SU-DHL-6 (cell line): ENCODE measurements at regions not wholly inside any gene's neighbourhood (a gene's known extent, or its start where the extent isn't known, plus 50 kb on each side); places are given as distances from the start of the nearest gene placed in this dataset.

Experiments used
- H2AFZ ChIP-seq: fragments of 200-600 bp; sonication (generic); 2 replicates; pipeline ENCODE4 v1.6.1; 2014; ENCODE audit warnings: low read depth, mild to moderate bottlenecking, moderate library complexity, mixed read lengths, antibody characterized with exemption, low read length; ENCODE audit not compliant: severe bottlenecking
- H3F3A ChIP-seq: fragments of 200-600 bp; shearing (Covaris generic); 2 replicates; pipeline ENCODE4 v1.6.0; 2016; ENCODE audit warnings: antibody characterized with exemption, mild to moderate bottlenecking; ENCODE audit not compliant: insufficient read depth
- H3K27ac ChIP-seq: fragments of 200-600 bp; sonication (generic); 2 replicates; pipeline ENCODE4 v1.5.1; 2016; ENCODE audit warnings: low read depth, mild to moderate bottlenecking, low read length, moderate library complexity, mixed read lengths
- H3K27me3 ChIP-seq: fragments of 200-600 bp; sonication (generic), shearing (Covaris generic); 2 replicates; pipeline ENCODE4 v1.6.0; 2014; ENCODE audit warnings: mild to moderate bottlenecking, low read length
- H3K36me3 ChIP-seq: fragments of 200-600 bp; sonication (generic); 2 replicates; pipeline ENCODE4 v1.6.1; 2014; ENCODE audit warnings: mild to moderate bottlenecking, low read length, mixed read lengths
- H3K4me2 ChIP-seq: fragments of 300-600, 200-600 bp; shearing (Covaris generic), sonication (generic); 2 replicates; pipeline ENCODE4 v1.6.0; 2014; ENCODE audit warnings: low read length, low read depth, mild to moderate bottlenecking; ENCODE audit not compliant: poor library complexity, severe bottlenecking
- H3K4me3 ChIP-seq: fragments of 200-600 bp; sonication (generic); 2 replicates; pipeline ENCODE4 v1.5.1; 2014; ENCODE audit warnings: antibody characterized with exemption, low read length, mild to moderate bottlenecking, mixed read lengths; ENCODE audit not compliant: insufficient read depth, poor library complexity, severe bottlenecking
- H3K79me2 ChIP-seq: fragments of 200-600 bp; sonication (generic); 2 replicates; pipeline ENCODE4 v1.6.1; 2014; ENCODE audit warnings: mild to moderate bottlenecking, low read length, moderate library complexity; ENCODE audit not compliant: insufficient read depth
- H3K9ac ChIP-seq: fragments of 200-600 bp; sonication (generic); 2 replicates; pipeline ENCODE4 v1.7.0; 2014; ENCODE audit warnings: mild to moderate bottlenecking, low read length
- H3K9me2 ChIP-seq: fragments of 200-600 bp; sonication (generic); replicated peaks from 2 replicates; pipeline ENCODE4 v1.6.1; 2014; ENCODE audit warnings: low read length; ENCODE audit not compliant: insufficient read depth
- H3K9me3 ChIP-seq: fragments of 200-600 bp; sonication (generic); 2 replicates; pipeline ENCODE4 v1.6.1; 2014; ENCODE audit warnings: low read length, mixed read lengths; ENCODE audit not compliant: insufficient read depth
- H4K20me1 ChIP-seq: fragments of 200-600 bp; sonication (generic); 2 replicates; pipeline ENCODE4 v1.6.1; 2014; ENCODE audit warnings: low read depth, mild to moderate bottlenecking, antibody characterized with exemption, low read length, moderate library complexity, mixed read lengths
- CTCF ChIP-seq: fragments of 200-600 bp; sonication (generic); IDR thresholded peaks from one replicate; pipeline ENCODE4 v1.5.1; 2017; ENCODE audit warnings: antibody characterized with exemption, mild to moderate bottlenecking, low read length, moderate library complexity; ENCODE audit not compliant: insufficient read depth, poor library complexity, severe bottlenecking
- EZH2phosphoT487 ChIP-seq: fragments of 200-600 bp; sonication (generic), shearing (Covaris generic); conservative IDR thresholded peaks from 2 replicates; pipeline ENCODE4 v1.6.1; 2018; ENCODE audit warnings: mild to moderate bottlenecking, antibody characterized with exemption, low read length, moderate library complexity, mixed read lengths

DNA sequence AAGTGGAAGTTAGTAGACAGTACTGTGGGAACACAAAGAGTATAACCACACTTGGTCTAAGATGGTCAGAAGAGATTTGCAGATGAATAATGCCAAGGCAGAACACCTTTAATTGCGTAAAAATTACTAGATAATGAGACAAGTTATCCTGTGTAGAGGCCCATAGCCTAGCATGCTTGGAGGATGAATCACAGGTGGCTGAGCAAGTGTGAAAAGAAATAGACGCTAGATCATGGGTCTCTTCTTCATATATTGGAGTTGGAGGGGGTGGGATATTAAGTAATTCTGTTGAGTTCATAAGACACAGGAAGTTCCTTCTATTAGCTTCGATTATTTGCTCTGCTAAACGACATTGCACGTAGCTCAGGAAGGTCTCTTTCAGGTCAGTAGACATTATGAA, 454.3 kb upstream of the LMO3 start:
- TF ChIP-seq CTCF, result no peak
- TF ChIP-seq EZH2phosphoT487, result no peak
- H3K9me2 ChIP-seq, result no peaks in the 10 kb centered on the region

DNA sequence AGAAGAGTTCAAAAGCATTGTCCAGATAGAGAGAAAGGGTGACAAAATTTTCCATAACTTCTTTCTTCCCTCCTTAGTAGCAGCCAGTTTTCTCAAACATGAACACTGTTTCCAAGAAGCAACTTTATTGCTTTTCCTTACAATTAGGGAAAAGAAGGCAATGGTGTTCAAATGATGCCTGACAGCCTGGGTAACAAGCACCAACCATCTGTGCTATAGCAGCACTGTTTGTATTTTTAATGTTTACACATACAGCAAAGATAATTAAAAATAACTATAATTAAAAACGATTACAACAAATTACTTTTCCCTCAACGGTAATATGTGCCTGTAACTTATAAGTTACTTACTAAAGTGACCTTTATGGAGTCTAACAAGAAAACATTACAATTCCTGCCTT, 450.6 kb upstream of the LMO3 start:
- Histone ChIP-seq H3K27me3 (no peaks in the 10 kb centered on the region), H3K9me2 (no peaks in the 10 kb centered on the region), H3K27ac (no peak overlapping the region), H3K9me3 (no peaks in the 10 kb centered on the region), H2AFZ (no peak overlapping the region), H3K79me2 (no peaks in the 10 kb centered on the region), H3K4me3 (no peak overlapping the region), H3F3A (no peaks in the 10 kb centered on the region), H4K20me1 (no peaks in the 10 kb centered on the region), H3K4me2 (no peak overlapping the region), H3K9ac (no peak overlapping the region), H3K36me3 (no peaks in the 10 kb centered on the region)
- TF ChIP-seq EZH2phosphoT487 (no peak), CTCF (no peak)

More for the DNA sequence above, 454.3 kb upstream of the LMO3 start:
- Histone ChIP-seq H3K36me3 (no peaks in the 10 kb centered on the region), H2AFZ (no peak overlapping the region), H3K9me3 (no peaks in the 10 kb centered on the region), H3K79me2 (no peaks in the 10 kb centered on the region), H3K27ac (no peak overlapping the region), H3K4me3 (no peak overlapping the region), H3K9ac (no peak overlapping the region), H3K4me2 (no peak overlapping the region), H3F3A (no peaks in the 10 kb centered on the region), H3K27me3 (no peaks in the 10 kb centered on the region), H4K20me1 (no peaks in the 10 kb centered on the region)

DNA sequence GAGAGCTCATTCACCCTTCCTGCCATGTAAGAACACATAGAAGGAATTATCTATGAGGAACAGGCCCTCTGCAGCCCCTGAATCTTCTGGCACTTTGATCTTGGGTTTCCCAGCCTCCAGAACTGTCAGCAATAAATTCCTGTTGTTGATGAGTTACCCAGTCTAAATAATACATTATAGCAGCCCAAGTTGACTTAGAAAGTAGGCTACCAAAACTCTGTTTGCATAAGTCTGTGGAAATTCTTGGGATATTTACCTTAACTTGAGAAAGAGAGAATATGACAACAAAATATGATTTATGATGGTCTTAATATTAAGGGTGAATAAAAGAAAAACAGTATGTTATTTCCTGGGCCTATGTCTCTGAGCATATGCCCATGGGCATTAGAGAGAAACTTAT, 433.0 kb upstream of the LMO3 start:
- H3K9ac ChIP-seq, result no peak overlapping the region
- H3K9me3 ChIP-seq, result no peaks in the 10 kb centered on the region
- TF ChIP-seq CTCF (no peak), EZH2phosphoT487 (no peak)
- H3F3A ChIP-seq, result no peaks in the 10 kb centered on the region
- H2AFZ ChIP-seq, result no peak overlapping the region
- no peak overlapping the region for H3K27ac ChIP-seq
- H3K4me3 ChIP-seq, result no peak overlapping the region
- no peak overlapping the region for H3K4me2 ChIP-seq
- H3K36me3 ChIP-seq, result no peaks in the 10 kb centered on the region
- H3K9me2 ChIP-seq, result no peaks in the 10 kb centered on the region
- no peaks in the 10 kb centered on the region for H3K79me2 ChIP-seq
- H3K27me3 ChIP-seq, result no peaks in the 10 kb centered on the region
- H4K20me1 ChIP-seq, result no peaks in the 10 kb centered on the region

- TF ChIP-seq EZH2phosphoT487 (no peak), CTCF (no peak)
These were observed 429.4 kb upstream of the LMO3 start for GRCh38 chr12:17035372-17035771.

More at GRCh38 chr12:17035372-17035771, 429.4 kb upstream of the LMO3 start:
- H3K9me2 ChIP-seq, result no peaks in the 10 kb centered on the region
- no peak overlapping the region for H3K4me2 ChIP-seq
- no peaks in the 10 kb centered on the region for H3K27me3 ChIP-seq
- H3K4me3 ChIP-seq, result no peak overlapping the region
- no peak overlapping the region for H3K9ac ChIP-seq
- H4K20me1 ChIP-seq, result no peaks in the 10 kb centered on the region
- no peaks in the 10 kb centered on the region for H3K79me2 ChIP-seq
- H3F3A ChIP-seq, result no peaks in the 10 kb centered on the region
- H3K9me3 ChIP-seq, result no peaks in the 10 kb centered on the region
- H3K27ac ChIP-seq, result no peak overlapping the region
- H3K36me3 ChIP-seq, result no peaks in the 10 kb centered on the region
- H2AFZ ChIP-seq, result no peak overlapping the region
